Activated naive CD4-positive, alpha-beta T cell treated with anti-CD3 and anti-CD28 coated beads, Interleukin-2, amount 50 U/mL, for 72 hours (primary cell): ENCODE measurements at regions not wholly inside any gene's neighbourhood (a gene's known extent, or its start where the extent isn't known, plus 50 kb on each side); places are given as distances from the start of the nearest gene placed in this dataset.
"Not testable (repeated sequence)": the region's sequence is repeated elsewhere in the genome, so short reads cannot be mapped to it uniquely, and the experiment has no call there.

Source experiments
- ATAC-seq, 2 donors: fragments of 150-1000 bp; cut with Tn5 transposase; 2 replicates each; pipeline ENCODE4 v1.10.0; 2021; ENCODE audit warnings: mild to moderate bottlenecking in 2 of 2, moderate library complexity in 2 of 2
- DNase-seq, 2 donors: peaks; one replicate each; pipeline ENCODE4 v3.0.0; 2021 to 2022; ENCODE audit warnings: low spot score in 2 of 2
- H3K27ac Mint-ChIP-seq, 2 donors: one replicate each; pipeline ENCODE4 v1.8.0; 2022; ENCODE audit warnings: mild to moderate bottlenecking in 2 of 2, mixed read lengths in 2 of 2
- H3K36me3 Mint-ChIP-seq, 2 donors: one replicate each; pipeline ENCODE4 v1.8.0; 2022; ENCODE audit warnings: mixed read lengths in 2 of 2
- H3K9me3 Mint-ChIP-seq, 2 donors: one replicate each; pipeline ENCODE4 v1.8.0; 2022; ENCODE audit warnings: mixed read lengths in 2 of 2

GRCh38 chr17:62223585-62223984, 156.8 kb upstream of the EFCAB3 start:
- ATAC-seq, H3K9me3 Mint-ChIP-seq, H3K27ac Mint-ChIP-seq, DNase-seq, H3K36me3 Mint-ChIP-seq: not testable (repeated sequence)

- DNase-seq (no peak), ATAC-seq (no peak)
- Mint-ChIP-seq H3K36me3 (no peaks in the 10 kb centered on the region), H3K27ac (no peak overlapping the region), H3K9me3 (no peaks in the 10 kb centered on the region)
Measured at GRCh38 chr17:62219221-62219899, 154.3 kb upstream of the MED13 start.

GRCh38 chr17:62216847-62217246, 151.8 kb upstream of the MED13 start:
- ATAC-seq (no peak), DNase-seq (no peak)
- Mint-ChIP-seq H3K36me3 (no peaks in the 10 kb centered on the region), H3K9me3 (no peaks in the 10 kb centered on the region), H3K27ac (no peak overlapping the region)

- DNase-seq, H3K27ac Mint-ChIP-seq, H3K9me3 Mint-ChIP-seq, ATAC-seq, H3K36me3 Mint-ChIP-seq: not testable (repeated sequence)
Measured at GRCh38 chr17:62215891-62216290, 150.8 kb upstream of the MED13 start.

GRCh38 chr17:62206550-62206949, 141.5 kb upstream of the MED13 start:
- no peak for DNase-seq
- Mint-ChIP-seq H3K9me3 (peaks cover 0 to 3% of the 10 kb centered on the region in 2 donors), H3K36me3 (no peaks in the 10 kb centered on the region), H3K27ac (no peak overlapping the region)
- ATAC-seq, result no peak

- H3K27ac Mint-ChIP-seq, H3K9me3 Mint-ChIP-seq, ATAC-seq, H3K36me3 Mint-ChIP-seq, DNase-seq: not testable (repeated sequence)
Measured at GRCh38 chr17:62197156-62197555, 132.1 kb upstream of the MED13 start.

GRCh38 chr17:62196587-62196986, 131.5 kb upstream of the MED13 start:
- H3K9me3 Mint-ChIP-seq, H3K27ac Mint-ChIP-seq, DNase-seq, ATAC-seq, H3K36me3 Mint-ChIP-seq: not testable (repeated sequence)

- no peaks in the 10 kb centered on the region for H3K36me3 Mint-ChIP-seq
- ATAC-seq (no peak), DNase-seq (no peak)
- H3K27ac Mint-ChIP-seq, result no peak overlapping the region
- H3K9me3 Mint-ChIP-seq, result no peaks in the 10 kb centered on the region
Measured at GRCh38 chr17:62194401-62194800, 129.3 kb upstream of the MED13 start.

- H3K27ac Mint-ChIP-seq, result no peak overlapping the region
- no peak for ATAC-seq
- no peaks in the 10 kb centered on the region for H3K9me3 Mint-ChIP-seq
- DNase-seq, result no peak
- no peaks in the 10 kb centered on the region for H3K36me3 Mint-ChIP-seq
Measured at GRCh38 chr17:62193249-62193648, 128.2 kb upstream of the MED13 start.

- Mint-ChIP-seq H3K27ac (no peak overlapping the region), H3K36me3 (no peaks in the 10 kb centered on the region), H3K9me3 (no peaks in the 10 kb centered on the region)
- no peak for DNase-seq
- no peak for ATAC-seq
Measured at GRCh38 chr17:62191390-62192361, 126.6 kb upstream of the MED13 start.

GRCh38 chr17:62189377-62189776, 124.3 kb upstream of the MED13 start:
- Mint-ChIP-seq H3K36me3 (no peaks in the 10 kb centered on the region), H3K9me3 (no peaks in the 10 kb centered on the region), H3K27ac (no peak overlapping the region)
- ATAC-seq, result no peak
- DNase-seq, result no peak

GRCh38 chr17:62188713-62189112, 123.6 kb upstream of the MED13 start:
- no peak for DNase-seq
- Mint-ChIP-seq H3K27ac (no peak overlapping the region), H3K36me3 (no peaks in the 10 kb centered on the region), H3K9me3 (no peaks in the 10 kb centered on the region)
- no peak for ATAC-seq

- Mint-ChIP-seq H3K9me3 (no peaks in the 10 kb centered on the region), H3K27ac (no peak overlapping the region), H3K36me3 (no peaks in the 10 kb centered on the region)
- ATAC-seq (no peak), DNase-seq (no peak)
Measured at GRCh38 chr17:62187681-62188080, 122.6 kb upstream of the MED13 start.

GRCh38 chr17:62186841-62187240, 121.8 kb upstream of the MED13 start:
- Mint-ChIP-seq H3K27ac (no peak overlapping the region), H3K36me3 (no peaks in the 10 kb centered on the region), H3K9me3 (no peaks in the 10 kb centered on the region)
- DNase-seq (no peak), ATAC-seq (no peak)

GRCh38 chr17:62180772-62181171, 115.7 kb upstream of the MED13 start:
- DNase-seq, result no peak
- H3K27ac Mint-ChIP-seq, result no peak overlapping the region
- peaks cover 0 to 7% of the 10 kb centered on the region in 2 donors for H3K36me3 Mint-ChIP-seq
- no peak for ATAC-seq
- peaks cover 0 to 4% of the 10 kb centered on the region in 2 donors for H3K9me3 Mint-ChIP-seq

GRCh38 chr17:62179525-62180161, 114.6 kb upstream of the MED13 start:
- DNase-seq (no peak), ATAC-seq (no peak)
- Mint-ChIP-seq H3K9me3 (peaks cover 0 to 4% of the 10 kb centered on the region in 2 donors), H3K36me3 (peaks cover 0 to 7% of the 10 kb centered on the region in 2 donors), H3K27ac (no peak overlapping the region)

GRCh38 chr17:62178579-62178978, 113.5 kb upstream of the MED13 start:
- DNase-seq (no peak), ATAC-seq (no peak)
- Mint-ChIP-seq H3K9me3 (peaks cover 0 to 4% of the 10 kb centered on the region in 2 donors), H3K27ac (no peak overlapping the region), H3K36me3 (peaks cover 0 to 7% of the 10 kb centered on the region in 2 donors)
